Fibroblast of the conjunctiva (primary cell): ENCODE measurements at regions not wholly inside any gene's neighbourhood (a gene's known extent, or its start where the extent isn't known, plus 50 kb on each side); places are given as distances from the start of the nearest gene placed in this dataset.
"Not testable (repeated sequence)": the region's sequence is repeated elsewhere in the genome, so short reads cannot be mapped to it uniquely, and the experiment has no call there.

Source experiments
- DNase-seq: peaks from one replicate; pipeline ENCODE4 v3.0.0-alpha.2; 2010; ENCODE audit warnings: low read depth

DNA sequence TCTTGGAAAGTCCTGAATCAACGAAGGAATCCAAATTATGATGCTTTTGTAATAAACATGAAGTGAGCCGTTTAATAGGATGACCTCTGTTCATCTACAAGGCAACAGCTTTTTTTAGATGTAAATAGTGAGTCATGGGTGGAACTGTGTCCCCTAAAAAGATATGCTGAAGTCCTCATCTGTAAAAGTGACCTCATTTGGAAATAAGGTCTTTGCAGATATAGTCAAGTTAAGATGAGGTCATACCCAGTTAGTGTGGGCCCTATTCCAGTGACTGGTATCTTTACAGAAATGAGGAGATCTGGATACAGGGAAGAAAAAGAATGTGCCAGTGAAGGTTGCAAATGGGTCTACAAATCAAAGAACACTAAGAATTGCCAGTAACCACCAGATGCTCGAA, 1287.3 kb upstream of the ADGRL4 start:
- DNase-seq: no peak

DNA sequence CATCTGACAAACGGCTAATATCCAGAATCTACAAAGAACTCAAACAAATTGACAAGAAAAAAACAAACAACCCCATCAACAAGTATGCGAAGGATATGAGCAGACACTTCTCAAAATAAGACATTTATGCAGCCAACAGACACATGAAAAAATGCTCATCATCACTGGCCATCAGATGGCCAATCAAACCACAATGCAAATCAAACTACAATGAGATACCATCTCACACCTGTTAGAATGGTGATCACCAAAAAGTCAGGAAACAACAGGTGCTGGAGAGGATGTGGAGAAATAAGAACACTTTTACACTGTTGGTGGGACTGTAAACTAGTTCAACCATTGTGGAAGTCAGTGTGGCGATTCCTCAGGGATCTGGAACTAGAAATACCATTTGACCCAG, 1282.2 kb upstream of the ADGRL4 start:
- not testable (repeated sequence) for DNase-seq

DNA sequence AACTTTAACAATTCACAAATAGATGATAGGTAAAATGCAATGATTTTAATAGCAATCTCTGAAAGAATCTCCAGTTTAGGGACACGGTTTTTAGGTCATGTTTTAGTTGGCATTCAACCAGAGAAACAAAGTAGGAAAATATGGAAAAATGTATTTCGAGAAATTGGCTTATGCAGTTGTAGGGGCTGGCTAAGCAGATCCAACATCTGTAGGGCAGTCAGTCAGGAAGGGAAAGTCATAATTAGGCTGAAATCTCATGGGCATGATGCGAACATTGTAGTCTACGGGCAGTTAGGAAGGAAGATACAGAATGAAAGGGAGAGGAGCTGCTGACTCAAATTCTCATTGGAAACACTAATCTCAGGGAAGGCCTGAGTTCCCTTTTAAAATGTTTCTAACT, 1276.0 kb upstream of the ADGRL4 start:
- no peak for DNase-seq

DNA sequence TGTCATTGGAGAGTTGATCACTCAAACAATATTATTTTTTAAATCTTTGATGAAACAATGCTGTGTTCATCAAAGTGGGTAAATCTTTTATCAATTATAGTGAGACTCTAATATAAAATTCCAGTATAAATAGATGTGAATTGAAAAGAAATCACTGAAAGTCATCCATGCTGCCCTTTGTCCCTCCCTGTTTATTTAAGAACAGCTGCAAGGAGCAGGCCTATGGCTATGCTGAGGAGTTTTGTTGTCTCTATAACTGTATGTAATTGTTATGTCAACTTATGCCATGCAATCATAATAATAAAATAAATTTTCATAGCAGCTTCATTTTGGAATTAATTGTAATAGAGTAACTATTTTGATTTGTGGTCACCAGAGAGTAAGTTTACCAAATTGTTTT, 1272.4 kb upstream of the ADGRL4 start:
- no peak for DNase-seq

DNA sequence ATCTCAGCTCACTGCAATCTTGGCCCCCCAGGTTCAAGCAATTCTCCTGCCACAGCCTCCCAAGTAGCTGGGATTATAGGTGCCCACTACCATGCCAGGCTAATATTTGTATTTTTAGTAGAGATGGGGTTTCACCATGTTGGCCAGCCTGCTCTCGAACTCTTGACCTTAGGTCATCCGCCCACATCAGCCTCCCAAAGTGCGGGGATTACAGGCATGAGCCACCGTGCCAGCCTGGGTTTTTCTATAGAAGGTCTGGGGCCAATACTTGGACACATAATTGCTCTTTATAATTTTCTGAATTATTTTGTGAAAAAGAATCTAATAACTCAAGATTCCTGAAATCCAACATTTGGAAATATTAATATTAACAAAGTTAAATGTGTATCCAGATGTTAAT, 1267.7 kb upstream of the ADGRL4 start:
- DNase-seq: no peak

DNA sequence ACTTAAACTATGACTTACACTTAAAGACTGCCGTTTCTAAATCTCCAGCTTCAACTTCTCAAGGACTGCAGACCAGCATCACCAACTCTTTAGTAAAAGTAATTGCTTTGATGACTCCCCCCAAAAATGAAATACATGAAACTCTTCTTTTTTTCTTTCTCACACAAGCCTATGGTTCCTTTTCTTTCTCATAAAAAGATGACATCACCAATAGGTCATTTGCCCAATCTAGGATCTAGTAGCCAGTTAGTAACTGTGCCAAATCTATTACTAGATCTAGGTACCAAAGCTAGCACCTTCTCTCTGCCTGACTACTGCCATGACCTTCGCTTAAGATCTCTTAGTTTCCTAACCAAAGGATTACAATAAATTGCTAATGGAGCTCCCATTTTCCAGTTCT, 1266.0 kb upstream of the ADGRL4 start:
- no peak for DNase-seq

DNA sequence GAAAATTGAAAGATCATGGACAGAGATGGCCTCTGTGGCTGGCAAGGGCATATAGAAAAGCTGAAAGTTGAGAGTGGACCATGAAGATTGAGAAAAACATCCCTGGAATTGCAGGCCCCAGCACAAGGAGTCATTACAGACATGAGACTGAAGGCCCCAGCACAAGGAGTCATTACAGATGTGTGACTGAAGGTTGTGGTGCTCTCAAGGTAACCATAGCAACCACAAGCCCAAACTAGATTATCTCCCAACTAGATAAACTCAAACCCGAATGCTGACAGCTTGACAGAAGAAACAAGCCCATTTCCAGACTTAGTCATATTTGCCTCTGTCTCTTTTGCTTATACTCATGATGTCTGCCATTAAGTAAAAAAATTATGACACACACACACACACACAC, 1252.1 kb upstream of the ADGRL4 start:
- no peak for DNase-seq

DNA sequence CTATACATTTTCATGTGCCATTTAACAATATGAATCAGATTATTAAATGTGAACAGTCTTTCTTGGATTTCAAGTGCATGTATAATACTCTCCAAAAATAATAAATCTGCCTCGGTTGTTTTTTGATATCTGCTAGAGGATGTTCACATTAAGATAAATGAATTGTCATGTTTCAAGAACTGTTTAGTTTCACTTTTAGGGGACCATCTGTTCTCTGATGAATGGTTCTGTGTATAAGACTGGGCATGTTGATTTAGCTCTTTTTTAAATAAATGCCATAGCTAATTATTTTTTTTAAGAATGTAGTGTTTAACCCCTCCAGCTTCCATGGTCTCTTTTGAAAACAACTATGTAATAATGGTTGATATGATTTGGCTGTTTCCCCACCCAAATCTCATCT, 1245.1 kb upstream of the ADGRL4 start:
- DNase-seq: no peak

DNA sequence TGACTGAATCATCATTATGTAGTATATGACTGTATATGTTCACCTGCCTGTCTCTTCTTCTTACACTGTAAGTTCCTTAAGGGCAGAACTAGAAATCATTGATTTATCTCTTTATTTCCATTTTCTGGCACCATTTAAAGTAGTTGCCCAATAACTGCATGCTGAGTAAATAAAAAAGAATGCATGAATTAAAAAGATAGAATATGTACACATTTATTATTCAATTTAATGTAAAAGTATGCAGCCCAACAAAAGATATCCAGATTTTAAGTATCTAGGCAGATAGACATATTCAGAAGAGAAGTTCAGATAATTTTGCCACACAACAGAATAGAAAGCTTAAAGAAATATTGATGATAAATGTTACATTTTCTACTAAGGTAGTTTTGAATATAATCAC, 1244.6 kb upstream of the ADGRL4 start:
- DNase-seq: no peak

DNA sequence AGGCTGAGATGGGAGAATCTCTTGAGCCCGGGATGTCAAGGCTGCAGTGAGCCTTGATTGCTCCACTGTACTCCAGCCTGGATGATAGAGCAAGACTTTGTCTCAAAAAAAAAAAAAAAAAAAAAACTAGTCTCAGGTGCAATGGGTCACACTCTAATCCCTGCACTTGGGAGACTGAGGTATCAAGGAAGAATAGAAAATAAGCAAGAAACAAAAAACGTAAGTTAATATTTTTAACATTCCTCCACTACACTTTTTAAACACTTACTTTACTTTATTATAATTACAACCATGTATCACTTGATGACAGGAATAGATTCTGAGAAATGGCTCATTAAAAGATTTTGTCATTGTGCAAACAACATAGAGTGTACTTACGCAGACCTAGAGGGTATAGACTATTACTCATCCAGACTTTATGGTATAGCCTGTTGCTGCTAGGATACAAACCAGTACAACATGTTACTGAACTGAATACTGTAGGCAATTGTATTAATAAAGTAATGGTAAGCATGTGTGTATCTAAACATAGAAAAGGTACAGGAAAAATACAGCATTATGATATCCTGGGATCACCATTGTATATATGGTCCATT, 1244.1 kb upstream of the ADGRL4 start:
- DNase-seq: no peak

DNA sequence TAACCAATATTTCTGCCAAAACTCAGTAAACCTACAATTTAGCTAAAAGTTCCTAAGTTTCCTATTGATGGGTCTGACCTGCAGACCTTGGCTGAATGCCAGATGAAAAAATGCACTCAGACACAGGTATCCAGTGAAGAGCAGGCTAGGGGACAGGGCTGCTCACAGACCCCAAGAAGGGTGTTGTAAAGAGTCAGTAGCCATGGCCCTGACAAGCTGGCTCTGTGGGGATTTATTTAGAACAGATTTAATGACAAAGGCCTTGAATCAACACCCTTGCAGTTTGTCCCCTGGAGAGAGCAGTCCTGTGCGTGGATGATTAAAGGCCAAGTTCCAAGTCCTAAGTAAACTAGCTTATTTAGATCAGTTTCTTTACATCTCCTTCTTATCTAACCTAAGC, 1243.2 kb upstream of the ADGRL4 start:
- no peak for DNase-seq

DNA sequence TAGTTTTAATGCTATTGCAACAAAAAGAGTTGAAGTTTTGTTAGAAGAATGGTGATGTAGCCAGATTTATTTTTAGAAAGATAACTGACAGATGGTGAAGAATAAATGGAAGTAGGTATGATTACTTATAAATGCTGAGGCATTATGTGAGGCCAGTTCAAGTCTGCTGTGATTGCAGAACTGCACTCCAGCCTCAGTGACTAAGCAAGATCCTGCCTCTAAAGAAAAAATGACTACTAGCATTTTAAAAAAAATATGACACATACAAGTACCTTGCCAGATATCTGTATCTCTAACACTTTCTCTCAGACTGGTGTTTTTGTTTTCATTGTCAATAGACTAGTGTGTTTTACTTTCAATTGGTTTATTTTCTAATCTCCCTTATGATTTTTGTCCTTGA, 1242.4 kb upstream of the ADGRL4 start:
- no peak for DNase-seq

DNA sequence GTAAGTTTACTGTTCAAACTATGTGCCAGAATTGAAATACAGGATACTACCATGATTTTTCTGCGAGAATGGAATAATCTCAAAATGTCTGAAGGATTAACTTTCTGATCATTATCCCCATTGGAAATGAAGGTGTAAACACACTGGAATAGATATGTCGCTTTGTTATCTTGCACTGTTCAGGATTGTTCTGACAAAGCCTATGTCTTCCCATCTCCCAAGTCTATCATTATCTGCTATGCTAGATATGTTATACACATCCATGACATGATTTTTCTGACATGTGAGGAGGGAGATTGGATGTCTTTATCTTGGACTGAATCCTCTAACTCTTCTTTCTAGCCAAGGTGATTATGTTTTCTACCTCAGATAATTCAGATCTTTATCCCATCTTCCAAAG, 1239.3 kb upstream of the ADGRL4 start:
- no peak for DNase-seq

DNA sequence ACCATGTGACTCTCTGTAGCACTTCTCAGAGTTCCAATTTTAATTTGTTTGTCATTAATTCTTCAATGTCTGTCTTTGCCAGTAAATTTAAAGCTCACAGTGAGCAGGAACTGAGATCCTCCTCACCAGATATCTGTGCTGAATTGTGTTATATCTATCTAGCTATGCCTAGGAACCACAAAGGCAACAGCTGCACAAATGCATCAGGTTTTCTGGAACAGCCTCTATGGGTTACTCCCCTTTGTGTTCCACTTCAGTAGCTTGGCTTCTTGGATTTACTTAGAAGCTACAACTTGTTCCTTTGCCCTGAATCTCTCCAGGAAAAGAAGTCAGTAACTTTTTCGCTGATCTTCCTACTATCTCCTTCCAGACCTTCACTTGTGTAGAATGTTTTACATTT, 1237.8 kb upstream of the ADGRL4 start:
- no peak for DNase-seq

DNA sequence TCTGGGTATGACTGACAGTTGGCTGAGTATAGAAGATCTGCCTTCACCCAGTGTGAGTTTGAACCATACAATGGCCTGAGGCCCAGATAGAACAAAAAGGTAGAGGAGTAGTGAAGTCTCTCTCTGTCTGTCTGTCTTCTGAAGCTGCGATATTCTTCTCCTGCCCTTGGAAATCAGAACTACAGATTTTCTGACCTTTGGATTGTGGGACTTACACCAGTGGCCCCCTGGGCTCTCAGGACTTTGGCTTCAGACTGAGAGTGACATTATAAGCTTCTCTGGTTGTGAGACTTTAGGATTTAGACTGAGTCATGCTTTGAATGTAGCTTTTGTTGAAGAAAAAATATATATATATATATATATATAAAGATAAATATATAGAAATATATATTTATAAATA, 1235.0 kb upstream of the ADGRL4 start:
- no peak for DNase-seq

DNA sequence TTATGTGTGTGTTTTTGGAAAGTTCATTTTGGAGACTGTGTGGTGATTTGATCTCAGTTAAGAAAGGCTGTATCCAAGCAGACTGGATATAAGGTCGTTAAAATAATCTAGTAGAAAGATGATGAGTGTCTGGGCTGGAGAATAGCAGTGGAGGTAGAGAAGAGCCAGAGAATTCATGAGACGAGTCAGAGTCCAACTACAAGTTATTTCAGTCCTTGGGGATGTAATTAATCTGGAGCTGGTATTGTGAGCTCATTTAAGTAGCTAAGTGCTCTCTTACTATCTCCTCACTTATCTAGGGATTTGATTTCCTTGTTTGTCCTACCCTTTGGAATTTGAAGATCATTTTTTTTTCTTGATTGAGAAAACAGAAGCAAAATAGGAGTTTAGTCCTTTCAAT, 1219.0 kb upstream of the ADGRL4 start:
- DNase-seq: no peak

DNA sequence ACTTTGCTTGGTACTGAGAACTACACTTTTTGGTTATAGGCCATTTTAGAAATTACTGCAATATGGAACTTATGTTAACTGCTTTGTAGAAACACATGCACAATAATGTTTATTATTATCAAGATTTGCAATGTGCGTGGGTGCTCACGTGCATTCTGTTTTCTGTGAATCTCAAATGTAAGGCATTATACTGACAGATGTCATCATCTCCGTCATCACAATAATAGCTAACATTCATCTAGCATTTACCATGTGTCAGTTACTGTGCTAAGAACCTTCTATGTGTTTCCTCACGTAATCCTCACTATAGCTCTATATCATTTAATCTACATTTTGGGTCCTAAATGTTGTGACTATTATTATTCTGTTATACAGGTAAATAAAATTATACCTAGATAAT, 1214.8 kb upstream of the ADGRL4 start:
- no peak for DNase-seq

DNA sequence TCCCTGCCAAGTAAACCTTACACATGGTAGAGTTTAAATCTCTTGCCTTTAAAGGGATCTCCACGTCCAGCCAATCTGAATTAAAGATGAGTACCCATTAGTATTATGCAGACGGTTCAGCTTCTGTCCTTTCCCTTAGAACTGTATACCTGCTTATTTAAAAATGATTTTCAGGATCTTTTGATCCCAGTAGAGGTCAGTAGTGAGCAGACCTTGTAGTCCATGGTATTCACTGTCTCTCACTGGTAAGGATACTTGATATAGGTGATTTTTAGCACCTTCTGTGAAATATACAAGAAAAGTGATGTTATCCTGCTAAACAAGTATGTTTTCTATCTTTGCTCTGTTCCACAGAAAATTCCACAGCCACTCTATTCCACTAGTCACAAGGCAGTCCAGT, 1211.6 kb upstream of the ADGRL4 start:
- DNase-seq: peak; percentile 39

DNA sequence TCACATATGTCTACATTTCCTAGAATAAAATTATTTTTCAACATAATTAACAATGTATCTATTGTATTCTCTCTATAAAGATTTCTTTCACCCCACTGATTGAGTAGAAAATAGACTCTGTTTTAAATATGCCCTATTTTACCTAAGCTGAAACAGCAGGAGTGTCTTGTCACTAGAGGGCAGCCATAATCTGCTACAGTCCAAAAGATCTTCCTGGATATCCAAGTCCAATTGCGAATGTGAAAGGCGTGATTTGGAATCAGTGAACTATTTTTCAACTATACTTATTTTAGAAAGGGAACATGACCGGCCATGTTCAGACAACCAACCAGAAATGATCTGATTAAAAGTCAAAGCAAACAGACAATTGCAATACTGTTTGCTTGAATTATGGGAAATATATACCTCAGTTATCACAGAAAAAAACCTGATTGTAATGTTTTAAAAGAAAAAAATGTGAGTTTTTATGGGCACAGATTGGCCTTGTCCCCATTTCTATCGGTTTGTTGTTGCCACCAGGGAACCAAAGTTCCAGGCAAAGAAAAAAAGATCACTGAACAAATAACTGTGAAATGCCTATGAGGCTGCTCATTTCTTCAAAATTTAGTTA, 1211.0 kb upstream of the ADGRL4 start:
- DNase-seq: peak; percentile 79

DNA sequence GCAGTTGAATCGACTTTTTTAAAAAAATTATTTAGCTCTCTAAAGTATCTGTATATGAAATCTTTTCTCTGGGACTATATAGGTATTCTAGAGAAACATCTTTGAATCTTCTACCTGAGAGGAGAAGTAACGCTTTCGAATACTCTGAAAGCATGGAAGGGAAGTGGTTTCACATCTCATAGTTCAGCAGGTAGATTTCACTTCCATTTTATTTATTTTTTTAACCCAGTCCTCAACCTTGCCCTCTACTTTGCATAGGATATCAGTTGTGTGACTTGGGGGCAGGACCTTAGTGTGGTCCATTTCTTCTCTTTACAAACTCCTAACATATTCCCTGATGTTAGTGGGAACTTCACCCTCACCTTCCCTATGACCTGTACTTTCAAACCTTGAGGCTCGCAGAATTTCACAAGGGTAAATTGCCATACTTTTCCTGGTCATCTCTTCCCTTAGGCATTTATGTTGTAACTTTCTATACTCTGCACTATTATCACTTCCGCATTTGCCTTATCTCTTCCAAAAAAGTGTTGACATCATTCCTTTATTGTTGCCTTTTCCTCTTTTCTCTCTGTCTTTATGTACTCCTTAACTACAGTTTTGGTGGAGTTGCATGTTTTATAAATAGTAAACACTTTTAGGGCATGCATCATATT, 1208.5 kb upstream of the ADGRL4 start:
- DNase-seq: no peak

DNA sequence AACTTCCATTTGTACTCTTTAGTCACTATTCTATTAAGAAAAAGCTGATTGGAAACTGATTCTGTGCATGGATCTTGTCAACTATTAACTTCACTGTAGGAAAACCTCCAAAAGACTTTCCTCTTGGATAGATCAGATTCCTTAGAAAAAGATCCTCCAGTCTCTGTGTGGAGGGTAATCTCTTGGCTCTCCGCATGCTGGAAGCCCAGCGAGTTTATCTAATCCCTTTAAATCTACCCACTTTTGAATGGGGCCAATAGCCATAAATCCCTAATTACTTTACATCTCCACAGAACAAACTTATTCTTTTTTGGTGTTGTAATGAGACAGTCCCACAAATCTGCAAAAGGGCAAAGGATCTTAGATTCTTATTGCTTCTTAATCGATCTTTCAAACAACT, 1206.4 kb upstream of the ADGRL4 start:
- no peak for DNase-seq

DNA sequence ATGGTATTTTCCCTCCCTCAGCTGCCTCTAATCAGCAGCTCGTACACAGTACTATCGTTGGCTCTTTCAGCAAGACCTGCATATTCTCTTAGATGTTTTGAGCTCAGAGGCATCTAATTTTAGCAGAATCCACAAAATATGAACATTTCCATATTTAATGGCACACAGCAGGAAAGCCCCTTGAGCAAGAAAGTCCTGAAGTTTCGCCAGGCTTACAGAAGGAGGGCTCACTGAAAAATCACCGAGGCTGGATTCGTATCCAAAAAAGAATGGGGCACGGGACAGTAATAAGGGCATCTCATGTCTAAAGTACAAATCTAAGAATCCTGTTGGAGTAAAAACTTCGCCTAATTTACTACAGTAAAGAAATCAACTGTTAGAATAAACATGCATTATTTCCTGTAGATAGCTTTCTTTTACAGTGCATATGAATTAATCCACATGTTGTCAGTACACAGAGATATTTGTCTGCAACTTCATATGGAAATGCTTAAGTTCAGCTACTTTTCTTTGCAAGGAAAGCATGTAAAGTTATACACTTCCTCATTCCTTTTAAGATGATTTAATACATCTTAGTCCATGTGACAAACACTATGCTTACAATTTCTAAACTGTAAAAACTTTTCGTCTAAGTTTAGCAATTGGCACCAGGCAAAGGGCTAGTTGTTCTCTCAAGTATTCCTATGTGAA, 1205.3 kb upstream of the ADGRL4 start:
- DNase-seq: peak; percentile 16

DNA sequence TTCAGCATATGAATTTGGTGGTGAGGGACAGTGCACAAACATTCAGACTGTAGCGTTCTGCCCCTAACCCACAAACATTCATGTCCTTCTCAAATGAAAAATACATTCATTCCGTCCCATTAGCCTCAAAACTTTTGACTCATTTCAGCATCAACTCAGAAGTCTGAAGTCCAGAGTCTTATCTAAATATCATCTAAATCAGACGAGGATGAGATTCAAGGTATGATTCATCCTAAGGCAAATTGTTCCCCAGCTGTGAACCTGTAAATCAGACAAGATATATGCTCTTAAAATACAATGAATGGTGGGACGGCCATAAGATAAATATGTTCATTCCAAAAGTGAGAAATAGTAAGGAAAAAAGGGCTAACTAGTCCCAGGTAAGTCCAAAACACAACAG, 1195.6 kb upstream of the ADGRL4 start:
- DNase-seq: no peak
